ENCODE measurements at regions not wholly inside any gene's neighbourhood (a gene's known extent, or its start where the extent isn't known, plus 50 kb on each side); places are given as distances from the start of the nearest gene placed in this dataset.

GRCh38 chr18:55123361-55123760 is 164.1 kb upstream of the CCDC68 start:
- Histone ChIP-seq H3K27ac (replicated peaks) (no peak overlapping the region), H3K4me3 (no peak overlapping the region), H3K9me3 (replicated peaks) (peaks cover 15% of the 10 kb centered on the region), H3K36me3 (no peaks in the 10 kb centered on the region), H3K27me3 (ENCODE audit: low read depth) (no peaks in the 10 kb centered on the region), H3K4me1 (peaks cover 6% of the 10 kb centered on the region)
- TF ChIP-seq CTCF (IDR thresholded peaks at IDR 0.05; ENCODE audit: borderline replicate concordance): no peak
- intact Hi-C loops (cut with micrococcal nuclease): no loop called here
- no peak for DNase-seq

- DNase-seq: no peak
- Histone ChIP-seq H3K27ac (replicated peaks) (no peak overlapping the region), H3K27me3 (ENCODE audit: low read depth) (no peaks in the 10 kb centered on the region), H3K36me3 (no peaks in the 10 kb centered on the region), H3K4me3 (no peak overlapping the region), H3K9me3 (replicated peaks) (peaks cover 12% of the 10 kb centered on the region), H3K4me1 (peaks cover 20% of the 10 kb centered on the region)
- intact Hi-C loops (cut with micrococcal nuclease): no loop called here
- no peak for TF ChIP-seq CTCF (IDR thresholded peaks at IDR 0.05; ENCODE audit: borderline replicate concordance)
Measured at GRCh38 chr18:55121397-55122170, 162.3 kb upstream of the CCDC68 start.

- TF ChIP-seq CTCF (IDR thresholded peaks at IDR 0.05; ENCODE audit: borderline replicate concordance): no peak
- Histone ChIP-seq H3K9me3 (replicated peaks) (peaks cover 12% of the 10 kb centered on the region), H3K27me3 (ENCODE audit: low read depth) (no peaks in the 10 kb centered on the region), H3K4me3 (no peak overlapping the region), H3K27ac (replicated peaks) (no peak overlapping the region), H3K36me3 (no peaks in the 10 kb centered on the region), H3K4me1 (peaks cover 22% of the 10 kb centered on the region)
- DNase-seq: no peak
- intact Hi-C loops (cut with micrococcal nuclease): no loop called here
Measured at GRCh38 chr18:55120896-55121295, 161.6 kb upstream of the CCDC68 start.

- TF ChIP-seq CTCF (IDR thresholded peaks at IDR 0.05; ENCODE audit: borderline replicate concordance): no peak
- no peak for DNase-seq
- no peak overlapping the region for H3K4me3 ChIP-seq
- no peaks in the 10 kb centered on the region for H3K27me3 ChIP-seq (ENCODE audit: low read depth)
- peaks cover 12% of the 10 kb centered on the region for H3K9me3 ChIP-seq (replicated peaks)
- H3K27ac ChIP-seq (replicated peaks): peak overlapping the region; percentile 72
- intact Hi-C loops (cut with micrococcal nuclease): loop anchor here (10.0 kb wide), 1 partner anchor 1455 kb away; no protein-coding TSS in a partner anchor
- no peaks in the 10 kb centered on the region for H3K36me3 ChIP-seq
- H3K4me1 ChIP-seq: peaks cover 31% of the 10 kb centered on the region
Measured at GRCh38 chr18:55119434-55119833, 160.2 kb upstream of the CCDC68 start.

- DNase-seq: no peak
- Histone ChIP-seq H3K36me3 (no peaks in the 10 kb centered on the region), H3K27me3 (ENCODE audit: low read depth) (no peaks in the 10 kb centered on the region), H3K4me3 (no peak overlapping the region), H3K9me3 (replicated peaks) (peaks cover 12% of the 10 kb centered on the region), H3K27ac (replicated peaks) (peak overlapping the region; percentile 72), H3K4me1 (peaks cover 35% of the 10 kb centered on the region)
- intact Hi-C loops (cut with micrococcal nuclease): loop anchor here (10.0 kb wide), 1 partner anchor 1456 kb away; no protein-coding TSS in a partner anchor
- no peak for TF ChIP-seq CTCF (IDR thresholded peaks at IDR 0.05; ENCODE audit: borderline replicate concordance)
Measured at GRCh38 chr18:55119016-55119415, 159.8 kb upstream of the CCDC68 start.
